GM19467 (cell line): ENCODE measurements at regions not wholly inside any gene's neighbourhood (a gene's known extent, or its start where the extent isn't known, plus 50 kb on each side); places are given as distances from the start of the nearest gene placed in this dataset.

Experiments used
- ATAC-seq: cut with Tn5 transposase; IDR thresholded peaks from one replicate; pipeline ENCODE4 v1.9.1; 2021; ENCODE audit warnings: mild to moderate bottlenecking, moderate library complexity; ENCODE audit not compliant: unreplicated experiment

DNA sequence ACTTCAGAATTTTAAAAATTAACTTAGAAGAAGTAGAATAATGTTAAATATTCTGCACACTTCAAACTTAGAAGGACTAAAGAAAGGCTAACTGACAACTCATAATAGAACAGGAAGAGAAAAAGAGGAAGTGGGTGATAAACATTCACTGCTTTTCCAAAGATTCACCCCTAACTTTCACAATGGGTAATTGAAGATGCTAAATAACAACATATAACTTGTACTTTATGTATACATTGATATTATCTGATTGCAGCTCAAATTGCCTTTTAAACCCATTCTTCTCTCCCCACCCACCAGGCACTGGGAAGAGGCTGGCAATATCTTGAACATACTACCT is 376.6 kb downstream of the EFNA5 start:
- ATAC-seq: peak; percentile 53

DNA sequence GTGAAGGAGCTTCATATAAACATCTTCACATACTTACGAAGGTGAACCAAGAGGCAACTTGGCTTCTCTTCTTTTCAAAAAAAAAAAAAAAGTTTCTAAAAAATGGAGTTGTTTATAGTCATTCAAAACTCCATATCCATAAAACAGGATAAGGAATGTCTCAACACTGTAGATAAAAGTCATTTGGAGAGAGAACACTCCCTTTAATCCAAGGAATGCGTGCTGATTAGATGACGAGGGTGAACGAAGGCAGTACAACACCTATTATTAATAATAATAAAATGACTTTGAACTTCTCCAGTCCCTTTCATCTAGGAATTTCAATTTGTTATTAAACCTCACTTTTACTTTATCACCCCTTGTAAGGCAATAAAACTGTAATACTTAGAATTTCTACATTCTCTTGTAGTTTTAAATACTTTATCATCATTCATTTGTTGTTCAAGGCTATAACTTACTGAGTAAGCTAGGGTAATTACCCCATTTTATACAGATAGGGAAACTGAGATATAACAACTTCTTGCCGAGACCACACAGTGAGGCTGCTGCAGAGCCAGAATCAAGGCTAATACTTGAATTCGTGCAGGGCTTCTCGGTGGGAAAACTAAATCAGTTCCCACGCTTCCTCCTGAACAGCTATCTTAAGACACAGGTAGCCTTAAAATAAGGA is 377.1 kb downstream of the EFNA5 start:
- ATAC-seq: no peak

DNA sequence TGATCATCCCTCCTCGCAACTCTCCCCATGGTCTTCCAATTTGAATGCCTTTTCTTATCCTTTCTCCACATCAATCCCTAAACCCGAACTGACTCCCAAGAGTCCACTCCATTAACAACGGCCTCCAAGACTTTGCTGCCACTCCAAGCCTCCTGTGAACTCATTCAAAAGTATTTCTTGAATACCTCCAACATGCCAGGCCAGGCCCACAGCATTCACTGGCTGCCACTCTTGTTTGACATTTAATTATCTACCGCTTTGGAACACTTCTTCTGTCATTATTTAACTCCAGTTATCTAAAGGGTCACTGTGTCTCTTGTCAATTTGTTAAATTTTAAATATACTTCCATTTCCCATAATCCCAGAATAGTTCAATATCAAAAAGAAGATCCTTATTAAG is 378.9 kb downstream of the EFNA5 start:
- no peak for ATAC-seq

DNA sequence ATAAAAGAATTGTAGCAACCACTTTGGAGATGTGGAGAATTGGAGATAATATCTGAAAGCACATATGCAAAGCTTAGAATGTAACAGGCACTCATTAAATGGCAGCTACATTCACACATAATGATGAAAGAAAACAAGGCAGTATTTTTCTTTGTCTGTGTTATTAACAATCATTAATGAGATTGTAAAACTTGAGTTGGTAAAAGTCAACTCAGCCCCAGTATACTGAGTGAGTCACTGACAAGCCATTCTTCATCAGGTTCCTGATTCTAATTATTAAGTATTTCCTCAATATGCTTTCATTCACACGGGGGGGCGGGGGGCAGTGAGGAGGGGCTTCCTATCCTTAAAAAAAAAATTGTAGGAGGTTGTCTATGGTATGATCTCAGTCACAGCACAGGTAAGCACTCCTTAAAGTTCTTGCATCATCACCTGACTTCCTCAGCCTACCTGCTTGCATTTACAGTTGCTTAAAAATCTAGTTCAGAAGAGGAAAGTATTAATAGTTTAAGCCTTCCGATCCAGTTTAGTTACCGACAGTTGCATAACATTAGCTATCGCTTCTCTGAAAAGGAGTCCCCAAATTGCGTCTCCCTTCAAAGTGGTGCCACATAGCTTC is 379.8 kb downstream of the EFNA5 start:
- ATAC-seq: no peak

DNA sequence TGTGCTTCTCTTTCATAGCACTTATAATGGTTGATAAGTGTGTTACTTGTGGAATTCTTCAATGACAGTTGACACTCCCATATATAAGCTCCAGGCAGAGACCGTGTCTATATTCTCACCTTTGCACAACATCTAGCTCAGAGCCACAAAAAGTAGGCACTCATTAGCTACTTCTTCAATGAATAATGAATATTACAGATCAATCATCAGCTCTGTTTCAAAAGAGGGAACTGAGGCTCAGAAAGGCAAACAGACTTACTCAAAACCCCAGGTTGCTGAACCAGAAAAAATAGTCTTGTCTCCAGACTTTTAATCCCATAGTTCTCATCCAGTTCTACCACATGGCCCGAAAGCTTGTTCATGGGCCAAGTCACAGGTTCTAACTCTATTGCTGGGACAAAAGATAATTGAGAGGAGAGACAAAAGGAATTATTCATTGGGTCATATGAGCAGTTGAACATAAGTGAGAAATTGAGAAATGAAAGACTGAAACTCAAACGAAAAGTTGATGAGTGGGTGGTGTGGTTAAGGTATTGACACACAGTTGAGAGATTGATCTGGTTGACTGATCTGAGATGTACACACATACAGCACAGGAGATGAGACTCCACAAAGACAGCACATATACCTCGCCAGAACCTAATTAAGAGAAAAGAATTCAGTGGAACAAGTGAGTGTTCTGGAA is 381.6 kb downstream of the EFNA5 start:
- ATAC-seq: peak; percentile 91

DNA sequence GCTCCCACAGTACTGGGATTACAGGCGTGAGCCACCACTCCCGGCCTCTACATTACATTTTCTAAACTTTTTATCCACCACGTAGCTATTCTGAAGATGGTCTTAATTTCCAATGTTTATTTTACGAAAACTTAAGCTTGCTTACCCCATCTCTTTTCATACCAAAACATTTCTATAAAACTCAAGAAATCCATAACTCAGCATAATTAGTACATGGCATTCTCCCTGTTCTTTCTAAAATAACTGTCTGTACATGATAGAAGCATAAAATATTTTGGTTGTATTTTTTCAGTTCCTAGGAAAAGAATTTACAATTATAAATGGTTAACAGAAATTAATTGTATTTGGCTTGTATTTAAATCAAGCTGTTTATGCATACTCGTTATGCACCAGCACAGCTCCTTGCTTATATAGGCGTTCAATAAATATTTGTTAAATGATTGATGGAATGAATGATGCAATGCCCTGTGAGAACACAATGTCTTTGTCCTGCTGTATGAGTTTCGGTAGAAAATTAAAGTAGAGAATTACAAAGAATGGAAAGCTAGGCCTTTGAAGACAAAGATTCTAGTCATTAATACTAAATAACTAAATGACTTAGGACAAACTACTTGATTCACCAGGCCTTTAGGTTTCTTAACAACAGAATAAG is 384.2 kb downstream of the EFNA5 start:
- ATAC-seq: no peak

DNA sequence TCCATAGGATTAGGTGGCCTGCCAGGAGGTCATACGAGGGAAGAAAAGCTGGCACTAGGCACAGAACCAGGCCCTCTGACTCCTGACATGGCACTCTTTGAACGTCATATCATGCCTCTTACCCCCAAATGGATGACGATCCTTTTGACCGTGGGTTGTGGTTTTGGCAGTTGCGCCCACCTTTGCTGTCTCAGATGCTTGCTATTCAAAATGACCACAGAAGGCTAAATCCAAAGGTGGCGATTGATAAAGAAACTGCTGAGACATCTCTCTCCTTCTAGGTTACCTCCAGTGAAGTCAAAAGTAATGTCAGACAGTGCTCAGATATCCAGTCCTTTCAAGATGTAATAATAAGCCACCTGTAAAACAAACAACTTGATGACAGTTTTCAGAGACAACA is 385.0 kb downstream of the EFNA5 start:
- no peak for ATAC-seq

DNA sequence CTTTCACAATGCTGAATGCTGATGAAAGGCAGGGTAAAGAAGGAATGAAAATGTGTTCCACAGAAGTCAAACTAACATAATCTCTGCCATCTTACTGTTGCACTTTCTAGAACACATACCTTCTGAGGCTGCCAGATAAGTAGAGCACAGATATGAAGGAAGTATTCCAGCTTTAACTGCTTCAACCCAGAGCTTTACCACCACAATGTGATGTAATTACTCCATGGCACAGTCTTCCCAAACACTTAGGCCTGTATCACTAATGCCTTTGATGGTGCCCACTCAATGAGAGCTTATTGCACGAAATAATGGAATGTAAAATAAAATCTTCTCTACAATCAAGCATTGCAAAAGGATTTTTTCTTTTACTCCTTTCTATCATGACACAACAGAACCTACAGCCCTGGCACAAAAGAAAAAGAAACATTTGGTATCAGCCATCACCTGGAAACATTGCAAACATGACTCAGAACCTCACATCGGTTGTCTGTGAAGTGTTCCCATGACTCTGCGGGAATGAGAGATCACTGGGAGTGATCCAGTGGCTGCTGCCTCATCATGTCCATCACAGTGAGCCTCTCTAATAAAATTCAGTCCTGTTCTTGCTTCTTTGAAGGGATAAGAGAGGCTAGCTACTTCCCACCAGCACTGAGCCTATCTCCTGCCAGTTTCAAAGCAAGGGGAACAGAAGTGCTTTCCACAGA is 385.8 kb downstream of the EFNA5 start:
- no peak for ATAC-seq

DNA sequence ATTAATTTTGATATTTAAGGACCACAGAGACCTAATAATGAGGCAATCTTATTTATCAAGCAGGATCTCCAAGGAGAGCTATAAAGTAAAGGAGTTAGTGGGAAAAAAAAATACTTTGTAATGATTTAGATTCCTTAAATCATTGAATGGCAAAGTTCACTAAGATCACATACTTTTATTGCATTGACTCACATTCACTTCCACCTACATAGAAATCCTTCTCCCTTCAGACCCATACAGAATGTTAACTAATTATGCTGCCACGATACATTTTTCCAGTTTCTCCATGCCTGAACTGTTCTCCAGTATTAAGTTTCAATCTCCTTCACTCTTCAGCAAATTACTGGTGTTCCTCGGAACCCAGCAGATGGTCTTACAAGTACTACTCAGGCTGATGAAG is 388.7 kb downstream of the EFNA5 start:
- ATAC-seq: no peak

DNA sequence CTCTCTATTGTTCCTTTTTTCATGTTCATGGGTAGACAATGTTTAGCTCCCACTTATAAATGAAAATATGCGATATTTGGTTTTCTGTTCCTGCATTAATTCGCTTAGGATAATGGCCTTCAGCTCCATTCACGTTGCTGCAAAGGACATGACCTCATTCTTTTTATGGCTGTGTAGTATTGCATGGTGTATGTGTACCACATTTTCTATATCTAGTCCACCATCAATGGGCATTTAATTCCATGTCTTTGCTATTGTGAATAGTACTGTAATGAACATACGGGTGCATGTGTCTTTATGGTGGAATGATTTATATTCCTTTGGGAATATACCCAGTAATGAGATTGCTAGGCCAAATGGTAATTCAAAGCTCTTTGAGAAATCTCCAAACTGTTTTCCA is 392.0 kb downstream of the EFNA5 start:
- ATAC-seq: no peak

DNA sequence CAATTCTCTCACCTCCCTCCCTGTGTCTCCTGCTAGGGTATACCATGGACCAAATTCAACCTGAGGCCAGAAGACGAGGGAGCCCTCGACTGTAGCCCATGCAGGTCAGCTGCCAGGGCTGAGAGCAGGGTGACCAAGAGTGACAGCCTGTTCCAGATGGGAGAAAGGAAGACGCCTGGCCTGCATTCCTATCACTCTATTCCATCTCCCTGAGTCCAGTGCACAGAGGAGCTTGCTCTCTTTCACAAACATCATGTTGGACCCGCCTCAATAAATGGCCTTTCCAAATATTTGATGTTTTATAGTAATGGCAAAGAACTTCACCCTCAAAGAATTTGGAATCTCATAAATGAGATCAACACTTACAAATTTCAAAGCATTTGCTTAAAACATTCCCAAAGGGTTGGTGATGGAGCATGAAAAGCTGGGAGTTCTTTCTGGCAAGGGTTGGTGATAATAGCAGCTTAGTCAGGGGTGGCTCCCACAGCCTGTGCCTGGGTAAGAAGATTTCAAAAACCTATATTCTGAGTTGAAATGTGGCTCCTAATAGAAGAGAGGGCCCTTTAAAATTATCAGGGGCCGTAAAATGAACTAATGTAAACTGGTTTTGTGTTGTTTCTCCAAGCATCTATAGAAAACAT is 393.1 kb downstream of the EFNA5 start:
- no peak for ATAC-seq

DNA sequence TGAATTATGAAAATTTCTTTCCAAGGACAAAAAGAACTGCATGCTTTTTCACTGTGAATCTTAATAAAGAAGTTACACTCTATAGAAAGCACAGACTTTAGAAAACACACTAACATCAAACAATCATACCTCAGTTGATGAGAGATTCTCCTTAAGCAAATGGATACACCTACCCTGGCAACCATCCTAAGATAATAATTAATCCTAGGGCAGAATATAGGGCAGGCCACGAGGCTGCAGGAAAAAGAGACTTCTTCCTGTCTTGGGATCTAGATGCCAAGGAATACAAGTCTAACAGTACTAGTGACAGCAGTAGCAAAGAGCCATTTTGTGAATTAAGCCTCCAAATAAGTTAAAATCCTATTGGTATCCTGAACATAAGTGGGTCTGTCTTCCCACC is 395.4 kb downstream of the EFNA5 start:
- no peak for ATAC-seq

DNA sequence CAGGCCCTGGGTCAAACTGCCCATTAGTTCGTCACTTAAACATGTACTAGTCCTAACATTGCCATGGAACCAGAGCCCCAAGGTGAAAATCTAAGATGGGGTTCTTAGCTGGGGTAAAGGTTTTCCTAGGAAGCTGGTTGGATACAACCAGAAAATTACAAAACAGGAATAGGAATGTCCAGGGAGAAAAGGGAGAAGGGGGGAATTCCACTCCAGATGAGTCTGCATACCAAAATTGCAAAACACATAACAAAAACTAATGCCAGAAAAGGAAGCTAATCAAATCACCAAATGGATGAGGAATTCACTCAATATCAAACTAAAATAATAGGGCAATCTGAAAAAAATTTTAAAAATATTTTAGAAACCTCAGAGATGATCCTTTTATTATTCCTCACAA is 396.2 kb downstream of the EFNA5 start:
- no peak for ATAC-seq

DNA sequence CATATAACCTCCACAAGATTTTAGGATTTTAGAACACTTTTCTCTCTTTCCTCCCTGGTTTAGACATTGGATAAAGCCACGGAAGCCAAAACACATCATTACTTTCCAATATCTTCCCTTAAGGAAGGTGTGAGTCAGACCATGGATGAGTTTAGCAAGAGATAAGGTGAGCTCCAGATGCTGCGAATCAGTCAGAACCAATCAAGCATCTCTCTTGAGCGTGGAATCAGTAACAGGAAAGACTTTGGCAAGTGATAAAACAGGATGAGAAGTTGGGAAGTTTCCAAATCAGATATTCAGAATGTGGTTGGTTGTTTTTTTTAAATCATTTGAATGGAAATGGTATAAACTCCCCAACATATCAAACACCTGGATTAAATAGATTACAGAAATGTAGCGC is 397.8 kb downstream of the EFNA5 start:
- no peak for ATAC-seq

DNA sequence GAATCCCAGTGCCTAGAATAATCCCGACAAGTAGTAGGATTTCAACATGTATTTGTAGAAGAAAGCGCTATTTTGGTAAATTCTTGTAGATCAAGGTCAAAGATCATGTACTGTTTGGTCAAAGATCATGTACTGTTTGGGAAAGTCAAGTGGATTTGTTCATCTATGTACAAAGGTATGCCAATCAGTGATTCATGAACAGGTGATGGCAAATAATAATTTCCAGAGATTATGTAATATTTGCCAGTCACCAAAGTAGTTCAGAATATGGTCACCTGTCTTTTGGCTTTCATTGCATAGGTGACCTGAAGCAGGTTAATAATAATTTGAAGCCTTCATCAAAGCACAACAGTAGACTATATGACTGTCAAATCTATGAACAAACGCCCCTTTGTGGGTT is 398.2 kb downstream of the EFNA5 start:
- ATAC-seq: no peak

DNA sequence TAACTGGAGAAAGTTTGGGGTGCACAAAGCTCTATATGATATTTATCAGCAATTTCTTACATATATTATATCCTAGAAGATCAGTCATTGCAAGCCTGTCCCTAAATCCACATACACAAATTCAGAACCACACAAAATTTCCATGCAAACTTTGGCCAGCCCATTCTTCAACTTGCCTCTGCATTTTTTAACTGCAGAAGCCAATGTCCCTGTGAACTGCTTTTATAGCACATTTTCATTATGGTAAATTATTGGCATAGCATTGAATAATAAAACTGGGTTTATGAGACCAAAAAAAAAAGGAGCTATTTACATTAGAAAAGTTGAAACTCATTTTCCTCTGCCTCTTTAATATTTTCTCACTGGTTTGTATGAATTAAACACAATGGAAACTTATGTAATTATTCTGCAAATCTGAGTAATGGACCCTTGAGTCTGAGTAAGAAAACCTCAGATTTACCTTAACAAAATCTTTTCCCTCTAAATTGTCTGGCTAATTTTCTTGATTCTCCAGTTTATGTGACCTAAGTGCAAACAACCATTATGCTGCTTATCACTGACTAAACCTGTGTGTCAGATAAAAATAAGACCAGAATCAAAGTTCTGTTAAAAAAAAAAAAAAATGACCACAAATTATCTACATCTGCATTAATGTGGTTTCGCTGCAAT is 398.9 kb downstream of the EFNA5 start:
- no peak for ATAC-seq

DNA sequence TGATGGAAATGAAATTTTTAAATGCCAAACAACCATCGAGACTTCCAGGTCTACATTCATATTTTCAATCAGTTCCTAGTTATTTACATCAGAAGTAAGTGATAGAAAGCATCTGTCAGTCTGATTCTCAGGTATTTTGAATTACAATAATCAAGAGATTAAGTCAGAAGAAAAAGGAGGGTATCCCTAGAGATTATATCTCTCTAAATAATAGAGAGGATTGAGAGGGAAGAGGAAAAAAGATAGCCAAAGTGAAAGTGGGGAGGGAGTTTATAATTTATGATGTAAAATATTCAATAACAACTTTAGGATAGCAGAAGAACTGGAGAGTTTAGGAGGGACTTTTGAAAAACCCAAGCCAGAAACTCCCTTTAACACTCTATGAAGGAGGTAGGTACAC is 400.2 kb downstream of the EFNA5 start:
- no peak for ATAC-seq

DNA sequence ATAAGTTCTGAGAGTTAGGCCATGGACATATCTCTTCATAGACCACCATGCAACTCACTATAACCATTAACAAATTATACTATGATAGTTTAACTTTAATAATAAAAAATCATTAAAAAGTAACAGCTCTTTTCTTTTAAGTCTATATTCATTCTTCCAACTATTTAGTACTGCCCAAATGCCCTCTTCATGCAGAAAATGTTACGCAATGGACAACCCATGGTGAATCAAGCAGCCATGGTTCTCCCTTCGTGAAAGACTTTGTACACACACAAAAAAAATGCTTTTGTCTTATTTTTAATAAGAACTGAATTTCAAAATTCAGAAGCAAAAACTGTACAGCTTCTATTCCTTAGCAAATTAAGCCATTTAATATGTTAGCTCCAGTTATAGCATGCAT is 401.1 kb downstream of the EFNA5 start:
- ATAC-seq: no peak

DNA sequence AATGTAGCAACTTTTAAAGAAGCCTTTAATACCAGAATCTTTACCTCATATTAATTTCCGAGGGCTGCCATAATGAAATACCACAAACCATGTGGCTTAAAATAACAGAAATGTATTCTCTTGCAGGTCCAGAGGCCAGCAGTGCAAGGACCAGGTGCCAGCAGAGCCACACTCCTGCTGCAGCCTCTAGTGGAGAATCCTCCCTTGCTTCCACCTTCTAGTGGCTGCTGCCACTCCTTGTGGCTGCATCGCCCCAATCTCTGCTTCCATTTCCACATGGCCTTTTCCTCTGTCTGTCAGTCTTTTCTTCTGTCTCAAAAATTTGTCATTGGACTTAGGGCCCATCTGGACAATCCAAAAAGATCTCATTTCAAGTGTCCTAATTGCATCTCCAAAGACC is 401.5 kb downstream of the EFNA5 start:
- ATAC-seq: no peak

DNA sequence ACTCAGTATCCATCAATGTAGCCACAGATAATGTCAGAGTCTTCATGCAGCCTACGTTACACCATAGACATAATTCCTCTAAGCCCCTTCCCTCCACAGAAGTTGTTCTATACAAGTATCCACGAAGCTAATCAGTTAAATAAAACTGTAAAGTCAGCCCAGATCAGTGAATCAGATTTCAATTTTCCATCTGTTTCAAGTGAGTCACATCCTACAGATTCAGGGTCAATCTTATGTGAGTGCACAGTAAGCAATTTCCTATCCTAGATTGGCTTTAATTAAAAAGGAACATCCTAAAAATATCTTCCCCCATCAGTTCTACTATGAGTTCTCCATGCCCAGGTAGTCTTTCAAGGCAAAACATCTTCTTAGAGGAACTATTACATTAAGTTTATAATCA is 402.5 kb downstream of the EFNA5 start:
- no peak for ATAC-seq
